ENCODE measurements at regions not wholly inside any gene's neighbourhood (a gene's known extent, or its start where the extent isn't known, plus 50 kb on each side); places are given as distances from the start of the nearest gene placed in this dataset.

GRCh38 chr2:211129798-211130197, 573.4 kb downstream of the CPS1 start:
- Histone ChIP-seq H3K27me3 (replicated peaks in 1 of 2; ENCODE audit: control insufficient read depth in 2 of 2, extremely low read depth in 1 of 2, insufficient read depth in 2 of 2, low read length in 1 of 2) (no peaks in the 10 kb centered on the region), H3K4me1 (ENCODE audit: control insufficient read depth in 1 of 2, extremely low read depth in 1 of 2, insufficient read depth in 2 of 2, low read length in 2 of 2) (no peaks in the 10 kb centered on the region), H3K36me3 (ENCODE audit: control insufficient read depth in 2 of 2, extremely low read depth in 1 of 2, insufficient read depth in 1 of 2, low read length in 1 of 2) (no peaks in the 10 kb centered on the region), H3K4me3 (ENCODE audit: control insufficient read depth in 1 of 2, extremely low read depth in 1 of 2, low read length in 1 of 2) (no peak overlapping the region), H3K27ac (ENCODE audit: low read length) (no peak overlapping the region), H3K9me3 (no peaks in the 10 kb centered on the region)
- POLR2A ChIA-PET = no interaction called here
- no peak overlapping the region for H3K4me3 Mint-ChIP-seq
- CTCF ChIA-PET = no interaction called here
- ATAC-seq (replicated peaks in 1 of 4) = no peak
- no peak overlapping the region for H3K27ac Mint-ChIP-seq
- no peaks in the 10 kb centered on the region for H3K36me3 Mint-ChIP-seq
- no peak for DNase-seq
- peaks cover 0 to 3% (median 0%) of the 10 kb centered on the region in 3 donors for H3K9me3 Mint-ChIP-seq
- no peaks in the 10 kb centered on the region for H3K27me3 Mint-ChIP-seq
- WGBS (ENCODE audit: insufficient coverage) = 75% methylated on average over 1 of the region's 3 CpGs
- no peaks in the 10 kb centered on the region for H3K4me1 Mint-ChIP-seq

DNA sequence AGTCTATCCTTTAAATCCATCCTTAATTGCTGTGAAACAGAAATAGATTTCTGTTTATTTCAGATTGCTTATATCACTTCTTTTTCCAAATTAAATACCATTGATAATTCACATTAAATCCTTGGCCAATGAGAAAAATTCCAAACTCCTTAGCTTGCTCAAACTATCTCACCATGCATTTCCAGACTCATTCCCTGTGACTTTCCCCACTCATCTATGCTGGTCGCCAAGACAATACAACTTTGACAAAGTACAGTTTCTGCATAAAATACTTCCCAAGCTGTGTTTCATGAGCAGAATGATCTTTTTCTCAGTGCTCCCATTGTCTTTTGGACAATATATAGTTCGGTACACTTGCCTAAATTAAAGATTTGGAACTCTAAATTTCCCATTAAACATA, 575.6 kb downstream of the CPS1 start:
- no peaks in the 10 kb centered on the region for H3K9me3 ChIP-seq
- H3K27me3 ChIP-seq (replicated peaks in 1 of 2; ENCODE audit: control insufficient read depth in 2 of 2, extremely low read depth in 1 of 2, insufficient read depth in 2 of 2, low read length in 1 of 2) = no peaks in the 10 kb centered on the region
- ATAC-seq (replicated peaks in 1 of 4) (no peak), DNase-seq (no peak)
- ChIA-PET CTCF (no interaction called here), POLR2A (no interaction called here)
- H3K36me3 ChIP-seq (ENCODE audit: control insufficient read depth in 2 of 2, extremely low read depth in 1 of 2, insufficient read depth in 1 of 2, low read length in 1 of 2) = no peaks in the 10 kb centered on the region
- no peak overlapping the region for H3K4me3 ChIP-seq (ENCODE audit: control insufficient read depth in 1 of 2, extremely low read depth in 1 of 2, low read length in 1 of 2)
- H3K27ac Mint-ChIP-seq = no peak overlapping the region
- no CpG with 5 or more reads among the region's 2 CpGs for WGBS (ENCODE audit: insufficient coverage)
- peaks cover 0 to 3% (median 3%) of the 10 kb centered on the region in 3 donors for H3K9me3 Mint-ChIP-seq
- H3K4me3 Mint-ChIP-seq = no peak overlapping the region
- H3K4me1 ChIP-seq (ENCODE audit: control insufficient read depth in 1 of 2, extremely low read depth in 1 of 2, insufficient read depth in 2 of 2, low read length in 2 of 2) = no peaks in the 10 kb centered on the region
- H3K27me3 Mint-ChIP-seq = no peaks in the 10 kb centered on the region
- no peaks in the 10 kb centered on the region for H3K4me1 Mint-ChIP-seq
- no peak overlapping the region for H3K27ac ChIP-seq (ENCODE audit: low read length)
- no peaks in the 10 kb centered on the region for H3K36me3 Mint-ChIP-seq

- POLR2A ChIA-PET = no interaction called here
- Mint-ChIP-seq H3K4me3 (no peak overlapping the region), H3K9me3 (peaks cover 0 to 7% (median 3%) of the 10 kb centered on the region in 3 donors), H3K27ac (no peak overlapping the region), H3K36me3 (no peaks in the 10 kb centered on the region), H3K4me1 (no peaks in the 10 kb centered on the region), H3K27me3 (no peaks in the 10 kb centered on the region)
- no CpG with 5 or more reads among the region's 2 CpGs for WGBS (ENCODE audit: insufficient coverage)
- no peaks in the 10 kb centered on the region for H3K4me1 ChIP-seq (ENCODE audit: control insufficient read depth in 1 of 2, extremely low read depth in 1 of 2, insufficient read depth in 2 of 2, low read length in 2 of 2)
- DNase-seq = no peak
- no peak overlapping the region for H3K4me3 ChIP-seq (ENCODE audit: control insufficient read depth in 1 of 2, extremely low read depth in 1 of 2, low read length in 1 of 2)
- no peaks in the 10 kb centered on the region for H3K36me3 ChIP-seq (ENCODE audit: control insufficient read depth in 2 of 2, extremely low read depth in 1 of 2, insufficient read depth in 1 of 2, low read length in 1 of 2)
- H3K27ac ChIP-seq (ENCODE audit: low read length) = no peak overlapping the region
- CTCF ChIA-PET = no interaction called here
- no peaks in the 10 kb centered on the region for H3K9me3 ChIP-seq
- no peak for ATAC-seq (replicated peaks in 1 of 4)
- no peaks in the 10 kb centered on the region for H3K27me3 ChIP-seq (replicated peaks in 1 of 2; ENCODE audit: control insufficient read depth in 2 of 2, extremely low read depth in 1 of 2, insufficient read depth in 2 of 2, low read length in 1 of 2)
These were observed 576.2 kb downstream of the CPS1 start for GRCh38 chr2:211132573-211132972.

DNA sequence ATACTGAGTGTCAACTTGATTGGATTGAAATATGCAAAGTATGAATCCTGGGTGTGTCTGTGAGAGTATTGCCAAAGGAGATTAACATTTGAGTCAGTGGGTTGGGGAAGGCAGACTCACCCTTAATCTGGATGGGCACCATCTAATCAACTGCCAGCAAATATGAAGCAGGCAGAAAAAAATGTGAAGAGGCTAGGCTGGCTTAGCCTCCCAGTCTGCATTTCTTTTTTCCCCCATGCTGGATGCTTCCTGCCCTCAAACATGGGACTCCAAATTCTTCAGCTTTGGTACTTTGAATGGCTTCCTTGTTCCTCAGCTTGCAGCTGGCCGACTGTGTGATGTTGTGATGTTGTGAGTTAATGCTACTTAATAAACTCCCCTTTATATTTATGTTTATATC, 577.4 kb downstream of the CPS1 start:
- no peaks in the 10 kb centered on the region for H3K36me3 ChIP-seq (ENCODE audit: control insufficient read depth in 2 of 2, extremely low read depth in 1 of 2, insufficient read depth in 1 of 2, low read length in 1 of 2)
- no peak overlapping the region for H3K4me3 ChIP-seq (ENCODE audit: control insufficient read depth in 1 of 2, extremely low read depth in 1 of 2, low read length in 1 of 2)
- ATAC-seq (replicated peaks in 1 of 4) = no peak
- no peaks in the 10 kb centered on the region for H3K4me1 ChIP-seq (ENCODE audit: control insufficient read depth in 1 of 2, extremely low read depth in 1 of 2, insufficient read depth in 2 of 2, low read length in 2 of 2)
- Mint-ChIP-seq H3K27ac (no peak overlapping the region), H3K4me3 (no peak overlapping the region), H3K9me3 (peaks cover 0 to 9% (median 3%) of the 10 kb centered on the region in 3 donors), H3K27me3 (no peaks in the 10 kb centered on the region), H3K36me3 (no peaks in the 10 kb centered on the region), H3K4me1 (no peaks in the 10 kb centered on the region)
- H3K27me3 ChIP-seq (replicated peaks in 1 of 2; ENCODE audit: control insufficient read depth in 2 of 2, extremely low read depth in 1 of 2, insufficient read depth in 2 of 2, low read length in 1 of 2) = no peaks in the 10 kb centered on the region
- no CpG with 5 or more reads among the region's 1 CpG for WGBS (ENCODE audit: insufficient coverage)
- H3K27ac ChIP-seq (ENCODE audit: low read length) = no peak overlapping the region
- DNase-seq = no peak
- ChIA-PET CTCF (no interaction called here), POLR2A (no interaction called here)
- H3K9me3 ChIP-seq = no peaks in the 10 kb centered on the region

DNA sequence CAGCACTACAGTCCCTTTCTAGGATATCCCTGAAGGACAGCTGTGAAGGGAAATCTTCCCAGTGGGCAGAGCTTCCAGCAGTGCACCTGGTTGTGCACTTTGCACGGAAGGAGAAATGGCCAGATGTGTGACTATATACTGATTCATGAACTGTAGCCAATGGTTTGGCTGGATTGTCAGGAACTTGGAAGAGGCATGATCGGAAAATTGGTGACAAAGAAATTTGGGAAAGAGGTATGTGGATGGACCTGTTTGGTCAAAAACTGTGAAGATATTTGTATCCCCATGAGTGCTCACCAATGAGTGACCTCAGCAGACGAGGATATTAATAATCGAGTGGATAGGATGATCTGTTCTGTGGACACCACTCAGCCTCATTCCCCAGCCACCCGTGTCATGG, 582.2 kb downstream of the CPS1 start:
- no peaks in the 10 kb centered on the region for H3K27me3 ChIP-seq (replicated peaks in 1 of 2; ENCODE audit: control insufficient read depth in 2 of 2, extremely low read depth in 1 of 2, insufficient read depth in 2 of 2, low read length in 1 of 2)
- 77% methylated on average over 2 of the region's 5 CpGs for whole genome bisulfite sequencing (ENCODE audit: insufficient coverage)

GRCh38 chr2:211141646-211142045, 585.2 kb downstream of the CPS1 start:
- no CpG with 5 or more reads among the region's 4 CpGs for WGBS (ENCODE audit: insufficient coverage)
- CTCF ChIA-PET = no interaction called here
- no peak overlapping the region for H3K27ac ChIP-seq (ENCODE audit: low read length)
- H3K27ac Mint-ChIP-seq = no peak overlapping the region
- no peak for ATAC-seq (replicated peaks in 1 of 4)
- peaks cover 0 to 11% (median 4%) of the 10 kb centered on the region in 3 donors for H3K9me3 Mint-ChIP-seq
- POLR2A ChIA-PET = no interaction called here
- H3K4me3 ChIP-seq (ENCODE audit: control insufficient read depth in 1 of 2, extremely low read depth in 1 of 2, low read length in 1 of 2) = no peak overlapping the region
- H3K4me1 Mint-ChIP-seq = no peaks in the 10 kb centered on the region
- H3K27me3 Mint-ChIP-seq = no peaks in the 10 kb centered on the region
- no peaks in the 10 kb centered on the region for H3K9me3 ChIP-seq
- no peak for DNase-seq
- no peaks in the 10 kb centered on the region for H3K36me3 Mint-ChIP-seq
- no peaks in the 10 kb centered on the region for H3K27me3 ChIP-seq (replicated peaks in 1 of 2; ENCODE audit: control insufficient read depth in 2 of 2, extremely low read depth in 1 of 2, insufficient read depth in 2 of 2, low read length in 1 of 2)
- H3K4me1 ChIP-seq (ENCODE audit: control insufficient read depth in 1 of 2, extremely low read depth in 1 of 2, insufficient read depth in 2 of 2, low read length in 2 of 2) = no peaks in the 10 kb centered on the region
- no peaks in the 10 kb centered on the region for H3K36me3 ChIP-seq (ENCODE audit: control insufficient read depth in 2 of 2, extremely low read depth in 1 of 2, insufficient read depth in 1 of 2, low read length in 1 of 2)
- H3K4me3 Mint-ChIP-seq = no peak overlapping the region

More for the DNA sequence above, 582.2 kb downstream of the CPS1 start:
- ATAC-seq (replicated peaks in 1 of 4) = no peak
- Histone ChIP-seq H3K4me1 (ENCODE audit: control insufficient read depth in 1 of 2, extremely low read depth in 1 of 2, insufficient read depth in 2 of 2, low read length in 2 of 2) (no peaks in the 10 kb centered on the region), H3K27ac (ENCODE audit: low read length) (no peak overlapping the region), H3K36me3 (ENCODE audit: control insufficient read depth in 2 of 2, extremely low read depth in 1 of 2, insufficient read depth in 1 of 2, low read length in 1 of 2) (no peaks in the 10 kb centered on the region), H3K9me3 (no peaks in the 10 kb centered on the region), H3K4me3 (ENCODE audit: control insufficient read depth in 1 of 2, extremely low read depth in 1 of 2, low read length in 1 of 2) (no peak overlapping the region)
- Mint-ChIP-seq H3K4me1 (no peaks in the 10 kb centered on the region), H3K36me3 (no peaks in the 10 kb centered on the region), H3K4me3 (no peak overlapping the region), H3K9me3 (peaks cover 2 to 9% (median 3%) of the 10 kb centered on the region in 3 donors), H3K27ac (no peak overlapping the region), H3K27me3 (no peaks in the 10 kb centered on the region)
- no peak for DNase-seq
- CTCF ChIA-PET = no interaction called here
- POLR2A ChIA-PET = no interaction called here

GRCh38 chr2:211144078-211144477, 587.7 kb downstream of the CPS1 start:
- DNase-seq (no peak), ATAC-seq (replicated peaks in 1 of 4) (no peak)
- no peaks in the 10 kb centered on the region for H3K27me3 ChIP-seq (replicated peaks in 1 of 2; ENCODE audit: control insufficient read depth in 2 of 2, extremely low read depth in 1 of 2, insufficient read depth in 2 of 2, low read length in 1 of 2)
- no peak overlapping the region for H3K27ac ChIP-seq (ENCODE audit: low read length)
- Mint-ChIP-seq H3K9me3 (peaks cover 0 to 6% (median 3%) of the 10 kb centered on the region in 3 donors), H3K27me3 (no peaks in the 10 kb centered on the region), H3K4me3 (no peak overlapping the region), H3K4me1 (no peaks in the 10 kb centered on the region), H3K27ac (no peak overlapping the region), H3K36me3 (no peaks in the 10 kb centered on the region)
- no peaks in the 10 kb centered on the region for H3K36me3 ChIP-seq (ENCODE audit: control insufficient read depth in 2 of 2, extremely low read depth in 1 of 2, insufficient read depth in 1 of 2, low read length in 1 of 2)
- POLR2A ChIA-PET = interaction anchor here in 1 of 2 donors (0.7 kb wide), 1 partner anchor 40 kb away, joined by 3 read pairs; no protein-coding TSS in a partner anchor
- no peaks in the 10 kb centered on the region for H3K4me1 ChIP-seq (ENCODE audit: control insufficient read depth in 1 of 2, extremely low read depth in 1 of 2, insufficient read depth in 2 of 2, low read length in 2 of 2)
- CTCF ChIA-PET = interaction anchor here in 1 of 2 donors (0.7 kb wide), 1 partner anchor 1063 kb away, joined by 4 read pairs; no protein-coding TSS in a partner anchor
- no peaks in the 10 kb centered on the region for H3K9me3 ChIP-seq
- no peak overlapping the region for H3K4me3 ChIP-seq (ENCODE audit: control insufficient read depth in 1 of 2, extremely low read depth in 1 of 2, low read length in 1 of 2)
